SK-N-SH (cell line): ENCODE measurements at regions not wholly inside any gene's neighbourhood (a gene's known extent, or its start where the extent isn't known, plus 50 kb on each side); places are given as distances from the start of the nearest gene placed in this dataset.
"Not testable (repeated sequence)": the region's sequence is repeated elsewhere in the genome, so short reads cannot be mapped to it uniquely, and the experiment has no call there.

Source experiments
- CTCF ChIA-PET: fragments of 300-600, 350-600 bp; formaldehyde crosslinking; extraction: SDS; loops from one replicate; lab custom pipeline; 2021; lab: Yijun Ruan, JAX
- POLR2A ChIA-PET: fragments of 350-600 bp; sonication (Branson Sonifier 250); formaldehyde crosslinking; extraction: SDS; loops from one replicate; lab custom pipeline; 2020; ENCODE audit warnings: antibody characterized with exemption, inconsistent platforms; lab: Yijun Ruan, JAX
- DNase-seq: peaks from one replicate; pipeline ENCODE4 v3.0.0; 2012
- H2AFZ ChIP-seq: fragments of 200-600 bp; sonication (generic); 2 replicates; pipeline ENCODE4 v1.8.1; 2016; ENCODE audit warnings: antibody characterized with exemption, mild to moderate bottlenecking, low read depth
- H3F3A ChIP-seq: fragments of 200-600 bp; sonication (generic); replicated peaks from 2 replicates; pipeline ENCODE3; 2016; ENCODE audit warnings: antibody characterized with exemption, mild to moderate bottlenecking; ENCODE audit not compliant: insufficient read depth
- H3K27ac ChIP-seq, 2 experiments: fragments of 200-500 bp in 1 of 2; fragments of 200-600 bp in 1 of 2; sonication (Bioruptor generic) in 1 of 2; sonication (generic), shearing (Covaris generic) in 1 of 2; 2 replicates each; pipeline versions ENCODE4 v1.5.1 to v1.6.1; 2014 to 2016; ENCODE audit warnings: low read depth in 2 of 2, inconsistent platforms in 1 of 2, low read length in 1 of 2, mild to moderate bottlenecking in 1 of 2, mixed read lengths in 1 of 2
- H3K27me3 ChIP-seq: fragments of 200-600 bp; sonication (generic), shearing (Covaris generic); 2 replicates; pipeline ENCODE4 v1.6.1; 2016; ENCODE audit warnings: mixed run types; ENCODE audit not compliant: insufficient read depth
- H3K36me3 ChIP-seq, 2 experiments: fragments of 200-500 bp in 1 of 2; fragments of 200-600 bp in 1 of 2; sonication (Bioruptor generic) in 1 of 2; sonication (generic) in 1 of 2; replicated peaks in 1 of 2; 2 replicates each; pipeline versions ENCODE3 to v1.5.1; 2014 to 2016; ENCODE audit warnings: low read length in 1 of 2, mild to moderate bottlenecking in 1 of 2; ENCODE audit not compliant: insufficient read depth in 2 of 2, control insufficient read depth in 1 of 2
- H3K4me1 ChIP-seq, 2 experiments: fragments of 200-500 bp in 1 of 2; fragments of 200-600 bp in 1 of 2; sonication (Bioruptor generic) in 1 of 2; sonication (generic), shearing (Covaris generic) in 1 of 2; 2 replicates each; pipeline versions ENCODE4 v1.5.1 to v1.6.1; 2014 to 2016; ENCODE audit warnings: low read depth in 1 of 2, low read length in 1 of 2, mixed run types in 1 of 2; ENCODE audit not compliant: insufficient read depth in 2 of 2, control insufficient read depth in 1 of 2
- H3K4me2 ChIP-seq: fragments of 200-600 bp; sonication (generic), shearing (Covaris generic); 2 replicates; pipeline ENCODE4 v1.6.1; 2017; ENCODE audit warnings: mixed run types
- H3K4me3 ChIP-seq, 2 experiments: fragments of 200-500 bp in 1 of 2; fragments of 200-600 bp in 1 of 2; sonication (Bioruptor generic) in 1 of 2; sonication (generic), shearing (Covaris generic) in 1 of 2; 2 replicates each; pipeline versions ENCODE4 v1.5.1 to v1.8.1; 2014 to 2016; ENCODE audit warnings: low read depth in 2 of 2, inconsistent platforms in 1 of 2, low read length in 1 of 2, mild to moderate bottlenecking in 1 of 2, mixed read lengths in 1 of 2, moderate library complexity in 1 of 2
- H3K79me2 ChIP-seq: fragments of 200-600 bp; sonication (generic); 2 replicates; pipeline ENCODE4 v1.8.1; 2017; ENCODE audit warnings: mild to moderate bottlenecking; ENCODE audit not compliant: insufficient read depth
- H3K9ac ChIP-seq: fragments of 200-600 bp; sonication (generic); 2 replicates; pipeline ENCODE4 v1.6.1; 2017; ENCODE audit warnings: mixed run types
- H3K9me2 ChIP-seq: fragments of 200-600 bp; sonication (generic); 2 replicates; pipeline ENCODE4 v1.6.1; 2017; ENCODE audit warnings: mixed run types
- H3K9me3 ChIP-seq: fragments of 200-600 bp; sonication (generic); 2 replicates; pipeline ENCODE4 v1.6.1; 2017; ENCODE audit warnings: mixed run types, mild to moderate bottlenecking, moderate library complexity
- H4K20me1 ChIP-seq: fragments of 200-600 bp; sonication (generic); 2 replicates; pipeline ENCODE4 v1.6.1; 2017; ENCODE audit warnings: mild to moderate bottlenecking, mixed run types; ENCODE audit not compliant: insufficient read depth
- CHD2 ChIP-seq: fragments of 150-350 bp; IDR thresholded peaks from 2 replicates; pipeline ENCODE4 v1.6.1; 2018; ENCODE audit warnings: low read length; ENCODE audit not compliant: partially characterized antibody
- EZH2phosphoT487 ChIP-seq: fragments of 200-600 bp; sonication (generic); IDR thresholded peaks from 2 replicates; pipeline ENCODE4 v1.6.1; 2017; ENCODE audit warnings: low read depth, mixed run types, mild to moderate bottlenecking, antibody characterized with exemption, moderate library complexity, borderline replicate concordance
- GABPA ChIP-seq: IDR thresholded peaks from 2 replicates; pipeline ENCODE4 v1.4.0; 2012; ENCODE audit warnings: low read depth, mild to moderate bottlenecking
- IRF3 ChIP-seq: fragments of 150-350 bp; IDR thresholded peaks from 2 replicates; pipeline ENCODE4 v1.6.1; 2016; ENCODE audit warnings: mild to moderate bottlenecking, low read depth, low read length
- MEF2A ChIP-seq: IDR thresholded peaks from 2 replicates; pipeline ENCODE4 v1.4.0; 2012; ENCODE audit warnings: low read depth, borderline replicate concordance
- MXI1 ChIP-seq: IDR thresholded peaks from 2 replicates; pipeline ENCODE4 v1.6.1; 2012; ENCODE audit warnings: mild to moderate bottlenecking, low read depth, low read length, improper control_type of control experiment
- NFIC ChIP-seq: IDR thresholded peaks from 2 replicates; pipeline ENCODE4 v1.4.0; 2012; ENCODE audit warnings: borderline replicate concordance
- NRF1 ChIP-seq: IDR thresholded peaks from 2 replicates; pipeline ENCODE4 v1.6.1; 2012; ENCODE audit warnings: low read depth, mild to moderate bottlenecking, low read length
- RFX5 ChIP-seq: IDR thresholded peaks from 2 replicates; pipeline ENCODE4 v1.6.1; 2012; ENCODE audit warnings: mild to moderate bottlenecking, improper control_type of control experiment, low read length
- SIN3A ChIP-seq: IDR thresholded peaks from 2 replicates; pipeline ENCODE4 v1.6.1; 2012; ENCODE audit warnings: low read depth, mild to moderate bottlenecking, low read length, moderate library complexity, borderline replicate concordance
- WGBS: methylation state at CpG from one replicate; pipeline ENCODE4 v1.1.6; 2017; ENCODE audit warnings: low lambda C conversion rate; 5-methylcytosine and 5-hydroxymethylcytosine counted together

- no peak for TF ChIP-seq IRF3
- TF ChIP-seq NRF1 = no peak
- TF ChIP-seq CHD2 = no peak
- TF ChIP-seq MXI1 = no peak
Observed at GRCh38 chr11:110349138-110349996, 53.0 kb upstream of the RDX start (continued).

GRCh38 chr11:110349997-110350383, 53.6 kb upstream of the RDX start:
- DNase-seq, H3K4me2 ChIP-seq, H3K4me3 ChIP-seq, H3K36me3 ChIP-seq, H3K79me2 ChIP-seq, H2AFZ ChIP-seq, H3K9ac ChIP-seq, H3K4me1 ChIP-seq, H3F3A ChIP-seq, POLR2A ChIA-PET, H3K9me2 ChIP-seq, CTCF ChIA-PET, H4K20me1 ChIP-seq, H3K27ac ChIP-seq, H3K9me3 ChIP-seq, H3K27me3 ChIP-seq: not testable (repeated sequence)
- WGBS = 98% methylated on average over 5 of the region's 5 CpGs

- DNase-seq = no peak
- Histone ChIP-seq H4K20me1 (no peaks in the 10 kb centered on the region), H2AFZ (no peak overlapping the region), H3F3A (peaks cover 15% of the 10 kb centered on the region), H3K9me2 (no peaks in the 10 kb centered on the region), H3K27me3 (no peaks in the 10 kb centered on the region), H3K4me3 (no peak overlapping the region), H3K36me3 (no peaks in the 10 kb centered on the region)
- WGBS = 87% methylated on average over 7 of the region's 7 CpGs
- CTCF ChIA-PET = interaction anchor here (0.6 to 1.3 kb wide), 3 partner anchors 10 to 317 kb away, joined by 3 read pairs; no protein-coding TSS in a partner anchor
- TF ChIP-seq CHD2 = no peak
- no peak for TF ChIP-seq MEF2A
- TF ChIP-seq NFIC = no peak
- TF ChIP-seq RFX5 = no peak
- no peak for TF ChIP-seq GABPA
- no peak for TF ChIP-seq SIN3A
- TF ChIP-seq EZH2phosphoT487 = no peak
- TF ChIP-seq, all 33 proteins: peak for 0
- no peaks in the 10 kb centered on the region for H3K9me3 ChIP-seq
- no peak overlapping the region for H3K9ac ChIP-seq
- POLR2A ChIA-PET = no interaction called here
- H3K4me1 ChIP-seq = peaks cover 0 to 10% of the 10 kb centered on the region in 2 experiments; a peak in 1 of 4 replicates
- H3K4me2 ChIP-seq = no peak overlapping the region
- no peak overlapping the region for H3K27ac ChIP-seq
- H3K79me2 ChIP-seq = no peaks in the 10 kb centered on the region
Observed at GRCh38 chr11:110355011-110355744, 58.8 kb upstream of the RDX start.
